ENCODE measurements at regions not wholly inside any gene's neighbourhood (a gene's known extent, or its start where the extent isn't known, plus 50 kb on each side); places are given as distances from the start of the nearest gene placed in this dataset.

GRCh38 chr3:54034971-54035370 is 87.4 kb upstream of the CACNA2D3 start:
- TF ChIP-seq, protein P1, sequence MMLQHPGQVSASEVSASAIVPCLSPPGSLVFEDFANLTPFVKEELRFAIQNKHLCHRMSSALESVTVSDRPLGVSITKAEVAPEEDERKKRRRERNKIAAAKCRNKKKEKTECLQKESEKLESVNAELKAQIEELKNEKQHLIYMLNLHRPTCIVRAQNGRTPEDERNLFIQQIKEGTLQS (IDR thresholded peaks at IDR 0.05; ENCODE audit: insufficient read depth, low read depth, low read length): no peak
- no peak for TF ChIP-seq POLR2AphosphoS5 (IDR thresholded peaks at IDR 0.05; ENCODE audit: low read depth, low read length)

Measured in H1 (cell line).